ENCODE measurements at regions not wholly inside any gene's neighbourhood (a gene's known extent, or its start where the extent isn't known, plus 50 kb on each side); places are given as distances from the start of the nearest gene placed in this dataset.

DNA sequence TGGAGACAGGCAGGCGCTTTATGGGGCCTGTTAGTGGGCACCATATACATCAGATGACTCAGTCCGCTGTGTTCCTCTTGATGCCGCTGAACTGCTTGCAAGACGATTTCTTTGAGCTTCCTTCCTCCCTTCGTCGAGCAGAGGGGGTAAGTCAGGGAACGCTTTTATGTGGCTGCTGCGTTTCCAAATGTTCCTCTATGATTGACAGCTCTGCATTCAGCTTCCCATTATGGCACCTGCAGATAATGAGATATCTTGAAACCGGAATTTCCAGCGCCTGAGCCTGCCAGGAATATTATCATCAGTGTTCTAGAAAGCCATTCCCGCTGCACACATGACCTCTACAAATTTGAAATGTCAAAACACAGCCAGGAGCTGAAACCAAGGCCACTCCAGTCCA is 257.0 kb downstream of the TSHZ3 start:
- no peak for DNase-seq (ENCODE audit: low read depth)

DNA sequence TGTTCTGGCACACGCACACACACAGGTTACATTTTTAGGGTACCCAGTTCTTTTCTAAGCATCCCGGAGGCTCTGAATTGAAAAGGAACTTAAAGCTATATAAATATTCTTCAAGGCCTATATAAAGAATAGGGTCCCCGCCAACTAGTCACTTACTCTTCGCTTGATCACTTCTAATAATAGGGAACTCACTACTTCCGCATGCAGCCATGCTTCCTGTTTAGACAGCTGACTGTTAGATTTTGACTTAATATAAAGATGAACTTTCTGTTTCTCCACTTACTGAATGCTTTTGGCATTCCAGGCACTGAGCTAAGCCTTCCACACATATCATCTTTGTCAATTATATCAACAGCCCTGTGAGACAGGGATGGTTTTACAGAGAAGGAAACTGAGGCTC is 259.6 kb downstream of the TSHZ3 start:
- no peak for DNase-seq (ENCODE audit: low read depth)

- DNase-seq (ENCODE audit: low read depth) = no peak
Observed at GRCh38 chr19:31085125-31085524, 264.1 kb downstream of the TSHZ3 start.

DNA sequence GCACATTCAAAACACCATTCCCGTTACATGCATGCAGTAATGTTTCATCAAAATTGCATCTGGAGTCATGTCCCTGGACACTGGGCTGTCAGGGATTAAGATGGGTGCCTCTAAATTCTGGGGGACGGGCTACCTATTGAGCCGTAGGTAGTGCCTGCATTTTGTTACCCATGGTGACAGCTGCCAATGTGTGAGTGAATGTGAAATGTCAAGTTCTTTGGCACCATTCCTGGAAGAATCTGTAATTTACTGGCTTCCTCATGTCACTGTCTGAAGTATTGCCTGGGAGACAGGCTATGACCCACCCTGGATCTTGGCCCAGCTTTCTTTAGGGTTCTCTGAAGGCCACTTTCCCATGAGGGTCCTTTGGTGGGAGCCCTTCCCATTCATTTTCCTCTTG is 266.1 kb downstream of the TSHZ3 start:
- DNase-seq (ENCODE audit: low read depth) = no peak

- no peak for DNase-seq (ENCODE audit: low read depth)
Observed at GRCh38 chr19:31075146-31075655, 274.0 kb downstream of the TSHZ3 start.

DNA sequence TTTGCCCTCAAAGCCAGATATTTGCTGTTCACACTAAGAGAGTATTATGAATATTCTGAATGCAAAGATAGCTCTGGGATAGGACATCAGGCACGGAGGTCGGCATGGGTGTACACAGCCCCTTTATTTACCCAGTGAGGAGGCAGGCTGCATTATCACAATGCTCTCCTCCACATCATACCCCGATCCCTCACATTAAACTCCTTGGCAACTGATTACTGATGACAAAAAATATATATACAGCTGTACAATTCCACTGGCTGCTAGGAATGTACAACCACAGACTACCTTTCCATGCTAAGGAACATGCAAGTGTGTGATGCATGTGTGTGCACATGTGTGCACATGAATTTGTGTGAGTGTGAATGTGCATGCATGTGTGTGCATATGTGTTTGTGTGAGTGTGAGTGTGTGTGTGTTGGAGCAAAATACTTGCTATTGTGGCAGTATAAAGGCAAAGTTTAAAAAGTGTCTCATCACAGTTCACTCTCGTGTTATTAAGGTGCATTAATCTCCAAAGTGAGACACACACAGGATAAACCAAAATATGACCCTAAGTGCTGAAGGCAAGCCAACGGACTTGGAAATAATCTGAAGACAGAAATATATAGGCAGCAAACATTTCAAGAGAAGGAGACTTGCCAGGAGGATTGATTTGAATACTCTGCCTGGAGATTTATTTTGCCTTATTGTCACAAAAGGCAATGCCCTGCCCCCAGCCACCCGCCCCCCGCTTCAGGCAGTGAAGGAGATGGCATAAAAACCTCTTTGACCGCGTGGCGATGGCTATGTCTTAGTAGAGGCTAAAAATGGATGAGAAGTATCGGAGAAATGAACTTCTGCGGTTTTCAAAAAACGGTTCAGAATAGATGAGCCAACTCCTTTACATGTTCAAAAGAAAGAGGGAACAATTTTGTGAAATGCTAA is 274.8 kb downstream of the TSHZ3 start:
- no peak for DNase-seq (ENCODE audit: low read depth)

DNA sequence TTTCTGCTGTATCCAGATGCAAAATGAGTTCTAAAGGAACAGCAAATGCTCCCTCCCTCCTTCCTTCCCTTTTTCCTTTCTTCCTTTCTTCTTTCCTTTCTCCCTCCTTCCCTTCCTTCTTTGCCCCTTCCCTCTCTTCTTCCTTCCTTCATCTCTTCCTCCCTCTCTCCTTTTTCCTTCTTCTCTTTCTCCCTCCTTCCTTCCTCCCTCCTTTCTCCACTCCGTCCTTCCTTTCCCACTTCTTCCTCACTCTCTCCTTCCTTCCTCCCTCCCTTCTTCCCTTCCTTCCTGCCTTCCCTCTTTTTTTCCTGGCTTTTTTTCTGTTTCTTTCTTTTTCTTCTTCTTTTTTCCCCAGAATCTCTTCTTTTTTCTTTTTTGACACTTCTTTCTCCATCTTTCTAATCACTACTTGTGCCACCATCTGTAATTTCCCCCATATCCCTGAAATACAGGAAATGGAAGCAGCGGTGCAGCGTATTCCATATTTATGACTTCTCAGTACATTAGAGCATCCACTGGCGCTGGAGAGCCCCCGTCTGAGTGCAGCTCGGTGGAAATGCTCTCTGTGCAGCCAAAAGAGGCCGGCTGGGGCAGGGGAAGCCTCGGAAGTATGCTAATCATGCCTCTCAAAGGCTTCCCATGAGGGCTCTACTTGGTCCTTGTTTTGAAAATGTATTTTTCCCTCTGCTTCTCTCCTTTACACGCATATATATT is 275.6 kb downstream of the TSHZ3 start:
- DNase-seq (ENCODE audit: low read depth) = no peak

GRCh38 chr19:31072451-31072850 is 276.8 kb downstream of the TSHZ3 start:
- DNase-seq (ENCODE audit: low read depth) = no peak

DNA sequence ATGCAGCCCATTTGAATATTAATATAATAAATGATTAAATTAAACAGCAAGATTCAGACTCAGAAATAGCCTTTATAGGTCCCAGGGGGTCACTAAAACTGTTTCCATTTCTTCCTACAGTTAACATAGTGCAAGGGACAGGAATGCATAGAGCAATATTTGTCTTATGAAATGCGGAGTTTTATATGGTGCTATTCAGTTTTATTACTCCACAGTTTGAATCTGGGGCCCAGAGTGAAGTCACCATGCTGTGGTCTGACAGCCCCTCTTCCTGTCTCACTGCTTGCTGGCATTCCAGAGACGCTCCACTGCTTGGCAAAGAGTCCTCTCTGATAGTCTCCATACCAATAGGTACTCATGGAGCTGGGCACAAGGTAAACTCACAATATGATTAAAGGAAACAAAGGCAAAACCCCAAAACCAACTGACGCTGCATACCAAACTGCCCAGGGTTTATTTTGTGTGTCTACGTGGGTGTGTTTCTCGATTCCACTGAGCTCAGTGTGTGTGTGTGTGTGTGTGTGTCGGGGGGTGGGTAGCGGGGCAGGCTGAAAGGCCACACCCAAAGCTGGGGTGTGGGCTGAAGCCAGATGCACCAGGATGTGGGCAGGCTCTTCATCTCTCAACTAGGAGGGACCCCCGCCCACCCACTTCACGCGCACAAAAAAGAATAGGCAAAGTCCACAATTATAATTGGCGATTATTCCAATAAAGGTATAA is 277.9 kb downstream of the TSHZ3 start:
- DNase-seq (ENCODE audit: low read depth) = no peak

GRCh38 chr19:31070146-31071065 is 278.8 kb downstream of the TSHZ3 start:
- DNase-seq (ENCODE audit: low read depth) = no peak

- DNase-seq (ENCODE audit: low read depth) = no peak
Observed at GRCh38 chr19:31068268-31068667, 281.0 kb downstream of the TSHZ3 start.

GRCh38 chr19:31066385-31066784 is 282.9 kb downstream of the TSHZ3 start:
- DNase-seq (ENCODE audit: low read depth) = no peak

DNA sequence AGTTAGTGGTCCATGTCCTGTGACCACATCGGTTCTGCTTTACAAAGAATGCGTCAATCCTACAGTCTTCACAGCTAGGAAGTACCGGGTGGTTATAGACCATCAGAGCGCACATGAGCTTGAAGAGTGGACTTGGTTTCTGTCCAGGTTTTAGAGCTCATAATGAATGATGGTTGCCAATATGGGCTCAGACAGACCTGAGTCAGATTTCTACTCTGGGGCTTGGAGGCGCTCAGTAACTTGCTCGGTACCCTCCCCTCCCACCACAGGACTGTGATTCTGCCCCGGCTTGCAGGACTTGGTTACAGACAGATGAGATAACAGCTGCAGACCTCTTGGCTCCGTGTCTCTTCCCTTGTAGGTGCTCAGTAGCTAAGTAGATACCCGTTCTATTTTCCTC is 284.7 kb downstream of the TSHZ3 start:
- DNase-seq (ENCODE audit: low read depth) = no peak

GRCh38 chr19:31058676-31059340 is 290.4 kb downstream of the TSHZ3 start:
- DNase-seq (ENCODE audit: low read depth) = no peak

- no peak for DNase-seq (ENCODE audit: low read depth)
Observed at GRCh38 chr19:31057476-31057875, 291.8 kb downstream of the TSHZ3 start.

DNA sequence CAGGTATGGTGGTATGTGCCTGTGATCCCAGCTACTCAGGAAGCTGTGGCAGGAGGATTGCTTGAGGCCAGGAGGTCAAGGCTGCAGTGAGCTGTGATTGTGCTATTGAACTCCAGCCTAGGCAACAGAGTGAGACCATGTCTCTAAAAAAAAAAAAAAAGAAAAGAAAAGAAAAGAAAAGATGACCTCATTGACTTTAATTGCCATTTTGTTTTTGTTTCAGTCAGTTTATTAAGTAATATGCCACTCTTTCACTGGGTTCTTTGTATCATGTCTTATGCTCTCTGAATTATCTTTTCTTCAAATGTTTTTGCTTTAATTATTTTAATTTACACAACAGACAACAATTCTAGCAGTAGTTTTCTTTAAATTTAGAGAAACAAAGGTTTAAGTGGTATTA is 293.8 kb downstream of the TSHZ3 start:
- no peak for DNase-seq (ENCODE audit: low read depth)

DNA sequence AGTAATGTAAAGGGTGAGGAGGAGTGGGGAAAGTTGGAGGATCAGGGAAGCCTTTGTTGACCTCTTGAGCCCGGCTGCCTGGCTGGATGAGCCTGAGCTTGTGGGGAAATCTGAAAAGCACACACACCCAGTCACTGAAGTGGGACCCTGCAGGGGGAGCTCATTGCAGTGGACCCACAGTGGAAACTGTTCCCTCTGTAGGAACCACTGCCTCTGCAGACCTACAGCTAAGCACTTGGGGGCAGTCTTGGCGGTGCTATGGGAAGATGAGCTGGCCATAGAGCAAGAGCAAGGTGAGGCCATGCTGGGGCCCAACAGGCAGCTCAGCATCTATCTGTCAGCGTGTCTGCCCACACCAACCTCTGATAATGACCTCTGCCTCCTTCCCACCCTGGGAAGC is 294.8 kb downstream of the TSHZ3 start:
- DNase-seq (ENCODE audit: low read depth) = no peak

DNA sequence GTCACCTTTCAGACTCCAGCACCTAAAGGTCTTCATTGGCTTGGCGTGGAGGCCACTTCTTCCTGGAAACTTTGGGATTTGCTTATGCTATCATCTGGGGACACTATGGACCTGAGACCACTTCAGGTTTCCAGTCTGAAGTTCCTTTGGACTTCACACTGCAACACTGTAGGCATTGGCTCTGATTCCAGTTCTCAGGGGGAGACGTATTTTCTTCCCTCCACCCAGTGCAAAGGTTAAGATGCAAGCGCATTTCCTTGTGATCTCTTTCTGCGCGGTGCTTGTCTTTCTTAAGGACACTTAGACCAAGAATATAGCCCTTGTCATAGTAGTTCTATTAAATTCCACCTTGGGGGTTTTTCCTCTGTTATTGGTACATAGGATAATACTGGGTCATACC is 299.8 kb downstream of the TSHZ3 start:
- DNase-seq (ENCODE audit: low read depth) = no peak

GRCh38 chr19:31046024-31046423 is 303.2 kb downstream of the TSHZ3 start:
- DNase-seq (ENCODE audit: low read depth) = no peak

- no peak for DNase-seq (ENCODE audit: low read depth)
Observed at GRCh38 chr19:31041461-31041860, 307.8 kb downstream of the TSHZ3 start.

DNA sequence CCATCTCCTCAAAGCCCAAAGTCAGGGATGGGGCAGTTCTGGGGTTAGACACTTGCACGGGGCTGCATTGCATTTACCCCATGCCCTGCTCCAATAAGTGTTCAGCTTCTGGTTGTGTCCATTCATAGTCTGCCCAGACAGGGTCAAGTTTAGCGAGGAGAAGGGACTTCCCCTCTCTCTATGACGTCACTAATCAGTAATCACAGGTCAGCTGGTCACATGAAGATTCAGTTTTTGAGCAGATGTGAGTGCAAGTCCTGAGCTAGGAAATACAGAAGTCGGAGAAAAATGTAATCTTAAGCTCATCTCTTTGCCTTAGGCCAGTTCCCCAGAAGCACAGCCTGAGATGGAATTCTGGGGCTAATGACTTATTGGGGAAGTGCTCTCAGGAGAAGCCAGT is 310.1 kb downstream of the TSHZ3 start:
- no peak for DNase-seq (ENCODE audit: low read depth)
